ENCODE measurements at regions not wholly inside any gene's neighbourhood (a gene's known extent, or its start where the extent isn't known, plus 50 kb on each side); places are given as distances from the start of the nearest gene placed in this dataset.

GRCh38 chr7:136148920-136149319, 171.8 kb upstream of the MTPN start:
- no peaks in the 10 kb centered on the region for H3K79me2 ChIP-seq (ENCODE audit: control insufficient read depth, insufficient read depth, low read length)
- DNase-seq = no peak
- Mint-ChIP-seq H3K9me3 (ENCODE audit: insufficient read depth) (no peaks in the 10 kb centered on the region), H3K27ac (no peak overlapping the region), H3K4me3 (no peak overlapping the region), H3K27me3 (no peaks in the 10 kb centered on the region), H3K4me1 (no peaks in the 10 kb centered on the region)
- POLR2A ChIA-PET = no interaction called here
- no peak for ATAC-seq (ENCODE audit: low read depth)
- no peaks in the 10 kb centered on the region for H3K9me3 ChIP-seq (ENCODE audit: control extremely low read depth in 1 of 3, control insufficient read depth in 2 of 3, insufficient read depth in 1 of 3, low read length in 2 of 3)
- no peak overlapping the region for H3K27ac ChIP-seq (ENCODE audit: low read length in 2 of 2)
- no peaks in the 10 kb centered on the region for H3K4me1 ChIP-seq (ENCODE audit: control insufficient read depth in 2 of 2, insufficient read depth in 2 of 2, low read length in 2 of 2)
- no peak overlapping the region for H3K4me2 ChIP-seq (replicated peaks; ENCODE audit: low read depth, low read length, poor library complexity, severe bottlenecking)
- TF ChIP-seq, protein P1, sequence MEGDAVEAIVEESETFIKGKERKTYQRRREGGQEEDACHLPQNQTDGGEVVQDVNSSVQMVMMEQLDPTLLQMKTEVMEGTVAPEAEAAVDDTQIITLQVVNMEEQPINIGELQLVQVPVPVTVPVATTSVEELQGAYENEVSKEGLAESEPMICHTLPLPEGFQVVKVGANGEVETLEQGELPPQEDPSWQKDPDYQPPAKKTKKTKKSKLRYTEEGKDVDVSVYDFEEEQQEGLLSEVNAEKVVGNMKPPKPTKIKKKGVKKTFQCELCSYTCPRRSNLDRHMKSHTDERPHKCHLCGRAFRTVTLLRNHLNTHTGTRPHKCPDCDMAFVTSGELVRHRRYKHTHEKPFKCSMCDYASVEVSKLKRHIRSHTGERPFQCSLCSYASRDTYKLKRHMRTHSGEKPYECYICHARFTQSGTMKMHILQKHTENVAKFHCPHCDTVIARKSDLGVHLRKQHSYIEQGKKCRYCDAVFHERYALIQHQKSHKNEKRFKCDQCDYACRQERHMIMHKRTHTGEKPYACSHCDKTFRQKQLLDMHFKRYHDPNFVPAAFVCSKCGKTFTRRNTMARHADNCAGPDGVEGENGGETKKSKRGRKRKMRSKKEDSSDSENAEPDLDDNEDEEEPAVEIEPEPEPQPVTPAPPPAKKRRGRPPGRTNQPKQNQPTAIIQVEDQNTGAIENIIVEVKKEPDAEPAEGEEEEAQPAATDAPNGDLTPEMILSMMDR (IDR thresholded peaks at IDR 0.05) = no peak
- no peak for TF ChIP-seq EZH2 (IDR thresholded peaks at IDR 0.05; ENCODE audit: borderline replicate concordance, insufficient read depth, low read depth, low read length, poor library complexity, severe bottlenecking)
- H2AFZ ChIP-seq (ENCODE audit: insufficient read depth, low read depth, low read length, poor library complexity, severe bottlenecking) = no peak overlapping the region
- no peak overlapping the region for H3K4me3 ChIP-seq (ENCODE audit: control extremely low read depth in 1 of 5, extremely low read depth in 1 of 5, insufficient read depth in 1 of 5, low read depth in 2 of 5, low read length in 4 of 5)
- no peaks in the 10 kb centered on the region for H3K36me3 ChIP-seq (replicated peaks in 1 of 2; ENCODE audit: control extremely low read depth in 1 of 2, control insufficient read depth in 1 of 2, extremely low read depth in 1 of 2, insufficient read depth in 2 of 2, low read length in 1 of 2)
- intact Hi-C loops (cut with micrococcal nuclease) = no loop called here
- no CpG with 5 or more reads among the region's 5 CpGs for WGBS (ENCODE audit: insufficient coverage)
- CTCF ChIA-PET = no interaction called here
- no peak overlapping the region for H3K9ac ChIP-seq (ENCODE audit: low read length)
- H4K20me1 ChIP-seq (ENCODE audit: control insufficient read depth, insufficient read depth, low read length, poor library complexity, severe bottlenecking) = no peaks in the 10 kb centered on the region
- peaks cover 0 to 4% (median 0%) of the 10 kb centered on the region in 4 experiments for H3K27me3 ChIP-seq (replicated peaks in 1 of 4; ENCODE audit: control extremely low read depth in 1 of 4, control insufficient read depth in 3 of 4, insufficient read depth in 4 of 4, low read length in 3 of 4)

DNA sequence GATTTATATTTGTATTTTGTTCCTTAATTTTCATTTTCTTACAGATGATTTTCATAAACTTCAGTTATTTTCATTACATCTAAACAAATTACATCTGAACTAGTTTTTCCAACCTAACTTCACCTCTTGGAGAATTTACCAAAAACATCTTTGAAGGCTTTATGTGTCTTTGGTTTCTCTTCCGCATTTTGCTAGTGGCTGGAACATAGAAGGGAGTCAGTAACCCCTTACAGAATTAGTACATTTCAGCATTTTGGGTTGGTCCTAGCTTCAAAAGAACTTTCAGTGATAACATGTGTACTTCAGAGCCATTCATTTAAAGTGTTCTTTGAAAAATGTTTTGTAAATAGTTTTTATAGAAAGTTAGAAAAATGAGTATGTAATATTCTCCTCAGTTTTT, 169.8 kb upstream of the MTPN start:
- ChIA-PET POLR2A (no interaction called here), CTCF (no interaction called here)
- no peak for DNase-seq
- Histone ChIP-seq H3K4me2 (replicated peaks; ENCODE audit: low read depth, low read length, poor library complexity, severe bottlenecking) (no peak overlapping the region), H3K27ac (ENCODE audit: low read length in 2 of 2) (no peak overlapping the region), H3K79me2 (ENCODE audit: control insufficient read depth, insufficient read depth, low read length) (no peaks in the 10 kb centered on the region), H2AFZ (ENCODE audit: insufficient read depth, low read depth, low read length, poor library complexity, severe bottlenecking) (no peak overlapping the region), H3K4me1 (ENCODE audit: control insufficient read depth in 2 of 2, insufficient read depth in 2 of 2, low read length in 2 of 2) (no peaks in the 10 kb centered on the region), H3K9ac (ENCODE audit: low read length) (no peak overlapping the region), H3K36me3 (replicated peaks in 1 of 2; ENCODE audit: control extremely low read depth in 1 of 2, control insufficient read depth in 1 of 2, extremely low read depth in 1 of 2, insufficient read depth in 2 of 2, low read length in 1 of 2) (no peaks in the 10 kb centered on the region), H3K4me3 (ENCODE audit: control extremely low read depth in 1 of 5, extremely low read depth in 1 of 5, insufficient read depth in 1 of 5, low read depth in 2 of 5, low read length in 4 of 5) (no peak overlapping the region), H3K27me3 (replicated peaks in 1 of 4; ENCODE audit: control extremely low read depth in 1 of 4, control insufficient read depth in 3 of 4, insufficient read depth in 4 of 4, low read length in 3 of 4) (peaks cover 0 to 4% (median 0%) of the 10 kb centered on the region in 4 experiments), H3K9me3 (ENCODE audit: control extremely low read depth in 1 of 3, control insufficient read depth in 2 of 3, insufficient read depth in 1 of 3, low read length in 2 of 3) (no peaks in the 10 kb centered on the region), H4K20me1 (ENCODE audit: control insufficient read depth, insufficient read depth, low read length, poor library complexity, severe bottlenecking) (no peaks in the 10 kb centered on the region)
- no peaks in the 10 kb centered on the region for H3K9me3 Mint-ChIP-seq (ENCODE audit: insufficient read depth)
- TF ChIP-seq, protein P1 (IDR thresholded peaks at IDR 0.05) = no peak
- no peak for TF ChIP-seq EZH2 (IDR thresholded peaks at IDR 0.05; ENCODE audit: borderline replicate concordance, insufficient read depth, low read depth, low read length, poor library complexity, severe bottlenecking)
- no peaks in the 10 kb centered on the region for H3K27me3 Mint-ChIP-seq
- no CpG with 5 or more reads among the region's 1 CpG for WGBS (ENCODE audit: insufficient coverage)
- H3K27ac Mint-ChIP-seq = no peak overlapping the region
- H3K4me1 Mint-ChIP-seq = no peaks in the 10 kb centered on the region
- intact Hi-C loops (cut with micrococcal nuclease) = no loop called here
- ATAC-seq (ENCODE audit: low read depth) = no peak
- H3K4me3 Mint-ChIP-seq = no peak overlapping the region

All from B cell (primary cell).